ENCODE measurements at regions not wholly inside any gene's neighbourhood (a gene's known extent, or its start where the extent isn't known, plus 50 kb on each side); places are given as distances from the start of the nearest gene placed in this dataset.

GRCh38 chr6:150541576-150541975, 58.1 kb upstream of the PLEKHG1 start:
- TF ChIP-seq CTCF (IDR thresholded peaks at IDR 0.05; ENCODE audit: poor library complexity) (no peak), EZH2 (IDR thresholded peaks at IDR 0.05; ENCODE audit: borderline replicate concordance) (no peak)

All from hepatocyte (in vitro differentiated cells).